ENCODE measurements at regions not wholly inside any gene's neighbourhood (a gene's known extent, or its start where the extent isn't known, plus 50 kb on each side); places are given as distances from the start of the nearest gene placed in this dataset.

GRCh38 chr3:117509858-117510257, 800.3 kb downstream of the TUSC7 start:
- ChIA-PET POLR2A (no interaction called here), CTCF (no interaction called here)
- H3K36me3 ChIP-seq (ENCODE audit: insufficient read depth, low read length) = no peaks in the 10 kb centered on the region
- Mint-ChIP-seq H3K36me3 (ENCODE audit: low read depth) (no peaks in the 10 kb centered on the region), H3K4me3 (no peak overlapping the region), H3K27ac (no peak overlapping the region), H3K27me3 (no peaks in the 10 kb centered on the region), H3K9me3 (peaks cover 4% of the 10 kb centered on the region), H3K4me1 (ENCODE audit: low read depth) (no peaks in the 10 kb centered on the region)
- ATAC-seq (ENCODE audit: poor library complexity) (no peak), DNase-seq (no peak)
- intact Hi-C loops (cut with DNase I, micrococcal nuclease) = no loop called here
- no peaks in the 10 kb centered on the region for H3K4me1 ChIP-seq (ENCODE audit: insufficient read depth, low read length)
- no peaks in the 10 kb centered on the region for H3K27me3 ChIP-seq (ENCODE audit: control insufficient read depth in 1 of 2, insufficient read depth in 2 of 2, low read length in 2 of 2)
- TF ChIP-seq CTCF (IDR thresholded peaks at IDR 0.05) = no peak
- H3K4me3 ChIP-seq (ENCODE audit: low read length) = no peak overlapping the region
- no peaks in the 10 kb centered on the region for H3K9me3 ChIP-seq (ENCODE audit: control insufficient read depth in 1 of 2, insufficient read depth in 1 of 2, low read length in 2 of 2)
- no peak overlapping the region for H3K27ac ChIP-seq (ENCODE audit: low read depth in 1 of 2, low read length in 2 of 2)

- Histone ChIP-seq H3K4me3 (ENCODE audit: low read length) (no peak overlapping the region), H3K36me3 (ENCODE audit: insufficient read depth, low read length) (no peaks in the 10 kb centered on the region), H3K27ac (ENCODE audit: low read depth in 1 of 2, low read length in 2 of 2) (no peak overlapping the region), H3K27me3 (ENCODE audit: control insufficient read depth in 1 of 2, insufficient read depth in 2 of 2, low read length in 2 of 2) (no peaks in the 10 kb centered on the region), H3K9me3 (ENCODE audit: control insufficient read depth in 1 of 2, insufficient read depth in 1 of 2, low read length in 2 of 2) (no peaks in the 10 kb centered on the region), H3K4me1 (ENCODE audit: insufficient read depth, low read length) (no peaks in the 10 kb centered on the region)
- peaks cover 5% of the 10 kb centered on the region for H3K9me3 Mint-ChIP-seq
- ChIA-PET POLR2A (no interaction called here), CTCF (no interaction called here)
- DNase-seq = no peak
- no peak overlapping the region for H3K4me3 Mint-ChIP-seq
- intact Hi-C loops (cut with DNase I, micrococcal nuclease) = no loop called here
- H3K27ac Mint-ChIP-seq = no peak overlapping the region
- ATAC-seq (ENCODE audit: poor library complexity) = no peak
- no peaks in the 10 kb centered on the region for H3K27me3 Mint-ChIP-seq
- no peak for TF ChIP-seq CTCF (IDR thresholded peaks at IDR 0.05)
- no peaks in the 10 kb centered on the region for H3K4me1 Mint-ChIP-seq (ENCODE audit: low read depth)
- no peaks in the 10 kb centered on the region for H3K36me3 Mint-ChIP-seq (ENCODE audit: low read depth)
Measured at GRCh38 chr3:117510396-117510795, 800.8 kb downstream of the TUSC7 start.

GRCh38 chr3:117512975-117513374, 803.4 kb downstream of the TUSC7 start:
- CTCF ChIA-PET = no interaction called here
- Histone ChIP-seq H3K4me1 (ENCODE audit: insufficient read depth, low read length) (no peaks in the 10 kb centered on the region), H3K4me3 (ENCODE audit: low read length) (no peak overlapping the region), H3K27me3 (ENCODE audit: control insufficient read depth in 1 of 2, insufficient read depth in 2 of 2, low read length in 2 of 2) (no peaks in the 10 kb centered on the region), H3K9me3 (ENCODE audit: control insufficient read depth in 1 of 2, insufficient read depth in 1 of 2, low read length in 2 of 2) (no peaks in the 10 kb centered on the region), H3K36me3 (ENCODE audit: insufficient read depth, low read length) (no peaks in the 10 kb centered on the region), H3K27ac (ENCODE audit: low read depth in 1 of 2, low read length in 2 of 2) (no peak overlapping the region)
- Mint-ChIP-seq H3K27ac (no peak overlapping the region), H3K9me3 (peaks cover 7% of the 10 kb centered on the region), H3K4me1 (ENCODE audit: low read depth) (no peaks in the 10 kb centered on the region), H3K36me3 (ENCODE audit: low read depth) (no peaks in the 10 kb centered on the region), H3K4me3 (no peak overlapping the region), H3K27me3 (no peaks in the 10 kb centered on the region)
- intact Hi-C loops (cut with DNase I, micrococcal nuclease) = no loop called here
- ATAC-seq (ENCODE audit: poor library complexity) = no peak
- no peak for DNase-seq
- TF ChIP-seq CTCF (IDR thresholded peaks at IDR 0.05) = no peak
- POLR2A ChIA-PET = no interaction called here

All from CD4-positive, alpha-beta T cell (primary cell).